HepG2 (cell line): ENCODE measurements at regions not wholly inside any gene's neighbourhood (a gene's known extent, or its start where the extent isn't known, plus 50 kb on each side); places are given as distances from the start of the nearest gene placed in this dataset.

Experiments
- SOX13 ChIP-seq, 3 experiments: fragments of 450-650 bp in 1 of 3; sonication (generic) in 1 of 3; formaldehyde crosslinking in 1 of 3; IDR thresholded peaks in 2 of 3; conservative IDR thresholded peaks in 1 of 3; 2 replicates each; pipeline versions ENCODE4 v1.5.0 to v1.6.1; 2016 to 2020; ENCODE audit warnings: antibody characterized with exemption in 1 of 3, mild to moderate bottlenecking in 1 of 3, missing compliant biosample characterization in 1 of 3, missing genetic modification reagents in 1 of 3, moderate library complexity in 1 of 3
- TF ChIP-seq, protein P1 (sequence below): sonication (generic); formaldehyde crosslinking; IDR thresholded peaks from 2 replicates; pipeline ENCODE4 v1.4.0; 2020; ENCODE audit warnings: mild to moderate bottlenecking, missing genetic modification reagents

DNA sequence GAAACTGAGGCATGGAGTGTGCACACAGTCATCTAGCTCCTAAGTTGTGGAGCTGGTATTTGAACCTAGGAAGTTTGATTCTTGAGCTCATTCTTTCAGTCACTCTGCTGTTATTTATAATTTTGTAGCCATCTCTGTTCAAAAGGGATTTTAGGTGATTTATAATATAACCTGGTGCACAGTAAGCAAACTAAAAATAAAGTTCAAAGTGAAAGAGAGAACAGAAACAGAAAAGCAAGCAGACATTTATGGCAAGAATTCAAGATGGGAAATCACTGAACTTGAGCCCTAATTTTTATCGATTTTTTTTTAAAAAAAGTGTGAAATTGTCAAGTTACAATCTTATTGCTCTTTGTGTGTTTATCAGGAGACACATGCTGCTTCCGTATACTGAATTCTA, 71.4 kb upstream of the SLC7A14 start:
- TF ChIP-seq SOX13 (IDR thresholded peaks at IDR 0.05): no peak
- TF ChIP-seq SOX13 (CRISPR knock-in tag; conservative IDR thresholded peaks at IDR 0.05 in 1 of 2, IDR thresholded peaks at IDR 0.05 in 1 of 2): no peak
- TF ChIP-seq, protein P1, sequence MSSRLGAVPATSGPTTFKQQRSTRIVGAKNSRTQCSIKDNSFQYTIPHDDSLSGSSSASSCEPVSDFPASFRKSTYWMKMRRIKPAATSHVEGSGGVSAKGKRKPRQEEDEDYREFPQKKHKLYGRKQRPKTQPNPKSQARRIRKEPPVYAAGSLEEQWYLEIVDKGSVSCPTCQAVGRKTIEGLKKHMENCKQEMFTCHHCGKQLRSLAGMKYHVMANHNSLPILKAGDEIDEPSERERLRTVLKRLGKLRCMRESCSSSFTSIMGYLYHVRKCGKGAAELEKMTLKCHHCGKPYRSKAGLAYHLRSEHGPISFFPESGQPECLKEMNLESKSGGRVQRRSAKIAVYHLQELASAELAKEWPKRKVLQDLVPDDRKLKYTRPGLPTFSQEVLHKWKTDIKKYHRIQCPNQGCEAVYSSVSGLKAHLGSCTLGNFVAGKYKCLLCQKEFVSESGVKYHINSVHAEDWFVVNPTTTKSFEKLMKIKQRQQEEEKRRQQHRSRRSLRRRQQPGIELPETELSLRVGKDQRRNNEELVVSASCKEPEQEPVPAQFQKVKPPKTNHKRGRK: no peak
